GM21723 (cell line): ENCODE measurements at regions not wholly inside any gene's neighbourhood (a gene's known extent, or its start where the extent isn't known, plus 50 kb on each side); places are given as distances from the start of the nearest gene placed in this dataset.

Experiments
- ATAC-seq: cut with Tn5 transposase; IDR thresholded peaks from one replicate; pipeline ENCODE4 v1.9.1; 2021; ENCODE audit warnings: mild to moderate bottlenecking, moderate library complexity; ENCODE audit not compliant: unreplicated experiment

GRCh38 chr18:78627551-78628346 lies 351.9 kb upstream of the SALL3 start:
- no peak for ATAC-seq

- ATAC-seq, result no peak
These were observed 350.2 kb upstream of the SALL3 start for GRCh38 chr18:78629426-78629825.

GRCh38 chr18:78630356-78630755 lies 349.3 kb upstream of the SALL3 start:
- no peak for ATAC-seq

GRCh38 chr18:78630981-78631510 lies 348.6 kb upstream of the SALL3 start:
- no peak for ATAC-seq

GRCh38 chr18:78632111-78632541 lies 347.5 kb upstream of the SALL3 start:
- ATAC-seq, result no peak

- ATAC-seq, result no peak
These were observed 345.4 kb upstream of the SALL3 start for GRCh38 chr18:78634061-78634696.

GRCh38 chr18:78635093-78635800 lies 344.4 kb upstream of the SALL3 start:
- no peak for ATAC-seq

GRCh38 chr18:78636260-78636659 lies 343.4 kb upstream of the SALL3 start:
- ATAC-seq, result no peak

- ATAC-seq, result no peak
These were observed 341.9 kb upstream of the SALL3 start for GRCh38 chr18:78637442-78638402.

GRCh38 chr18:78639006-78639950 lies 340.3 kb upstream of the SALL3 start:
- no peak for ATAC-seq

GRCh38 chr18:78640246-78640995 lies 339.2 kb upstream of the SALL3 start:
- no peak for ATAC-seq

- no peak for ATAC-seq
These were observed 337.9 kb upstream of the SALL3 start for GRCh38 chr18:78641689-78642231.

- ATAC-seq, result no peak
These were observed 337.2 kb upstream of the SALL3 start for GRCh38 chr18:78642296-78642951.

GRCh38 chr18:78643004-78643403 lies 336.6 kb upstream of the SALL3 start:
- ATAC-seq, result no peak

GRCh38 chr18:78643981-78644380 lies 335.6 kb upstream of the SALL3 start:
- ATAC-seq, result no peak

GRCh38 chr18:78645216-78645615 lies 334.4 kb upstream of the SALL3 start:
- no peak for ATAC-seq

- no peak for ATAC-seq
These were observed 332.6 kb upstream of the SALL3 start for GRCh38 chr18:78647018-78647417.

GRCh38 chr18:78649421-78649820 lies 330.2 kb upstream of the SALL3 start:
- ATAC-seq, result no peak
